Suprapubic skin (tissue), 4 donors: ENCODE measurements at regions not wholly inside any gene's neighbourhood (a gene's known extent, or its start where the extent isn't known, plus 50 kb on each side); places are given as distances from the start of the nearest gene placed in this dataset.

Source experiments
- DNase-seq, 2 donors: peaks; one replicate each; pipeline ENCODE4 v3.0.0-alpha.2; 2019; ENCODE audit warnings: low spot score in 2 of 2
- H3K27ac ChIP-seq: fragments of 200-600 bp; sonication (generic); one replicate; pipeline ENCODE4 v1.5.1; 2019
- H3K27me3 ChIP-seq: fragments of 200-600 bp; sonication (generic); one replicate; pipeline ENCODE4 v1.5.1; 2019
- H3K36me3 ChIP-seq: fragments of 200-600 bp; sonication (generic); one replicate; pipeline ENCODE4 v1.5.1; 2019
- H3K4me1 ChIP-seq: fragments of 200-600 bp; sonication (generic); one replicate; pipeline ENCODE4 v1.5.1; 2019
- H3K4me3 ChIP-seq: fragments of 200-600 bp; sonication (generic); one replicate; pipeline ENCODE4 v1.5.1; 2019; ENCODE audit warnings: mild to moderate bottlenecking
- H3K9me3 ChIP-seq: fragments of 200-600 bp; sonication (generic); one replicate; pipeline ENCODE4 v1.5.1; 2019
- EP300 ChIP-seq: sonication (generic); formaldehyde crosslinking; IDR thresholded peaks from one replicate; pipeline ENCODE4 v1.6.1; 2017; ENCODE audit warnings: antibody characterized with exemption
- POLR2A ChIP-seq, 2 donors: fragments of 450-650 bp; IDR thresholded peaks; one replicate each; pipeline ENCODE4 v1.6.1; 2017; ENCODE audit warnings: antibody characterized with exemption in 2 of 2, mild to moderate bottlenecking in 2 of 2, moderate library complexity in 2 of 2
- POLR2AphosphoS5 ChIP-seq, 3 donors: sonication (generic); formaldehyde crosslinking; IDR thresholded peaks; one replicate each; pipeline ENCODE4 v1.6.1; 2017; ENCODE audit warnings: antibody characterized with exemption in 3 of 3
- WGBS: methylation state at CpG from one replicate; pipeline ENCODE4 v1.1.5; 2018; 5-methylcytosine and 5-hydroxymethylcytosine counted together
- TF ChIP-seq, protein P1 (sequence below), 2 donors: fragments of 200-600 bp in 1 of 2; fragments of 450-650 bp in 1 of 2; sonication (generic) in 1 of 2; IDR thresholded peaks; one replicate each; pipeline ENCODE4 v1.5.1; 2016 to 2019; ENCODE audit warnings: antibody characterized with exemption in 2 of 2, mild to moderate bottlenecking in 1 of 2, moderate library complexity in 1 of 2

DNA sequence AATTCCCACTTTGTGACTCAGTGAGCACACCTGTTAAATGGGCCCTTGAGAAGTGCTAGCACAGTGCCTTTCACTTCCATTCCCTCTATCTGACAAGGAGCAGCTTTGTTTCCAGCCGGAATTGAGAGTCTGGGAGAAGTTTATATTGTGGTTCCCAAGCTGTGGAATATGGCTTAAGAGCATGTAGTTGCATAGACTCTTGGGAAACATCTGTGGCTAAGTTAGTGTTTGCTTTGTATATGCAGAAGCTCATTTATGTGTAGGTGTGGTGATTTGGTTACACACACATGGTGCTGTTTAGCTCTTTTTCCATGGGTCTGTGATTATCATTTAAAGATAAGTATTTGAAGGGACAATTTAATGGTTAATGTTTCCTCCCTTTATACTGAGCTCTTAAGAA is 110.5 kb upstream of the HMHB1 start:
- Histone ChIP-seq H3K36me3 (no peaks in the 10 kb centered on the region), H3K9me3 (no peaks in the 10 kb centered on the region), H3K27me3 (no peaks in the 10 kb centered on the region), H3K27ac (no peak overlapping the region), H3K4me1 (peaks cover 6% of the 10 kb centered on the region), H3K4me3 (no peak overlapping the region)
- TF ChIP-seq, protein P1, sequence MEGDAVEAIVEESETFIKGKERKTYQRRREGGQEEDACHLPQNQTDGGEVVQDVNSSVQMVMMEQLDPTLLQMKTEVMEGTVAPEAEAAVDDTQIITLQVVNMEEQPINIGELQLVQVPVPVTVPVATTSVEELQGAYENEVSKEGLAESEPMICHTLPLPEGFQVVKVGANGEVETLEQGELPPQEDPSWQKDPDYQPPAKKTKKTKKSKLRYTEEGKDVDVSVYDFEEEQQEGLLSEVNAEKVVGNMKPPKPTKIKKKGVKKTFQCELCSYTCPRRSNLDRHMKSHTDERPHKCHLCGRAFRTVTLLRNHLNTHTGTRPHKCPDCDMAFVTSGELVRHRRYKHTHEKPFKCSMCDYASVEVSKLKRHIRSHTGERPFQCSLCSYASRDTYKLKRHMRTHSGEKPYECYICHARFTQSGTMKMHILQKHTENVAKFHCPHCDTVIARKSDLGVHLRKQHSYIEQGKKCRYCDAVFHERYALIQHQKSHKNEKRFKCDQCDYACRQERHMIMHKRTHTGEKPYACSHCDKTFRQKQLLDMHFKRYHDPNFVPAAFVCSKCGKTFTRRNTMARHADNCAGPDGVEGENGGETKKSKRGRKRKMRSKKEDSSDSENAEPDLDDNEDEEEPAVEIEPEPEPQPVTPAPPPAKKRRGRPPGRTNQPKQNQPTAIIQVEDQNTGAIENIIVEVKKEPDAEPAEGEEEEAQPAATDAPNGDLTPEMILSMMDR (IDR thresholded peaks at IDR 0.05): no peak
- no peak for TF ChIP-seq POLR2AphosphoS5 (IDR thresholded peaks at IDR 0.05)
- no peak for TF ChIP-seq EP300
- TF ChIP-seq POLR2A (IDR thresholded peaks at IDR 0.05): no peak
- WGBS: 88% methylated on average over 1 of the region's 1 CpG
- DNase-seq: no peak

DNA sequence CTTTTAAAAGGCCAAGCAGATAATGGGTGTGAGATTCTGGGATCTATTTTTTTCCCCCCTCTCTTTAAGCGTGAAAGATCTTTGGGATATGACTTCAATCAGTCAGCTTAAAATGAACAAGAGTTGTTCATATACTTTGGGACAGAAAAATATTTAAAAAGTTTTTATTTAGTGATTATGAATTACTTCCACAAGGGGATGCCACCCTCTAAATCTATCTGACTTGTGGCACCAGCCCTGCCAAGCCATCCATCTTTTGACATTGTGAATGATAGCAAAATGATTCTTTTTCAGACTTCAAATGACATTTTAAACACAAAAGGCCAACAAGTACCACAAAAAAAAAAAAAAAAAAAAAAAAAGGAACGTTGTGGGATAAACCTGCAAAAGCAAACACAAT is 111.0 kb upstream of the HMHB1 start:
- DNase-seq: no peak
- peaks cover 6% of the 10 kb centered on the region for H3K4me1 ChIP-seq
- no peak overlapping the region for H3K27ac ChIP-seq
- 88% methylated on average over 2 of the region's 2 CpGs for WGBS
- no peak for TF ChIP-seq POLR2A (IDR thresholded peaks at IDR 0.05)
- TF ChIP-seq EP300: no peak
- TF ChIP-seq POLR2AphosphoS5 (IDR thresholded peaks at IDR 0.05): no peak
- TF ChIP-seq, protein P1 (IDR thresholded peaks at IDR 0.05): no peak
- H3K36me3 ChIP-seq: no peaks in the 10 kb centered on the region
- H3K4me3 ChIP-seq: no peak overlapping the region
- no peaks in the 10 kb centered on the region for H3K27me3 ChIP-seq
- H3K9me3 ChIP-seq: no peaks in the 10 kb centered on the region

DNA sequence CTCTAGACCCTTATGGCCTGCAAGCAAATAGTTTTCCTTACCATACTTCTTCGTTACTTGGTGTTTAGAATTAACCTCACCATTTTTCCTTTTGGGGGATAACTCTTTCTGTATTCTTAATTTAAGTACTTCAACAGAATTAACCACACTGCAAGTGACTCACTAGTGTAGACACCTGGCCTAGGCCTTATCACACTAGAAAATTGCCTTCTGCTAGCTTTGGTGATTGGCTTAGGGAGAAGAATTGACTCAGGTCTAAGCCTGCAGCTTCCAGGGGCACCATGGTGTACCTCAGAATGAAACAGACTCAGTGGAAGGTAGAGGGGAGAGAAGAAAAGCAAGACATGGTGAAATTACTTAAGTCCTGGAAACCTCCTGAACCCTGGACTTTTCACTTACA is 112.8 kb upstream of the HMHB1 start:
- WGBS: 95% methylated on average over 1 of the region's 1 CpG
- H3K4me1 ChIP-seq: peaks cover 6% of the 10 kb centered on the region
- no peak overlapping the region for H3K27ac ChIP-seq
- no peak for DNase-seq
- no peak overlapping the region for H3K4me3 ChIP-seq
- H3K36me3 ChIP-seq: no peaks in the 10 kb centered on the region
- TF ChIP-seq POLR2AphosphoS5 (IDR thresholded peaks at IDR 0.05) (no peak), EP300 (no peak), POLR2A (IDR thresholded peaks at IDR 0.05) (no peak)
- TF ChIP-seq, protein P1 (IDR thresholded peaks at IDR 0.05): no peak
- H3K27me3 ChIP-seq: no peaks in the 10 kb centered on the region
- no peaks in the 10 kb centered on the region for H3K9me3 ChIP-seq

DNA sequence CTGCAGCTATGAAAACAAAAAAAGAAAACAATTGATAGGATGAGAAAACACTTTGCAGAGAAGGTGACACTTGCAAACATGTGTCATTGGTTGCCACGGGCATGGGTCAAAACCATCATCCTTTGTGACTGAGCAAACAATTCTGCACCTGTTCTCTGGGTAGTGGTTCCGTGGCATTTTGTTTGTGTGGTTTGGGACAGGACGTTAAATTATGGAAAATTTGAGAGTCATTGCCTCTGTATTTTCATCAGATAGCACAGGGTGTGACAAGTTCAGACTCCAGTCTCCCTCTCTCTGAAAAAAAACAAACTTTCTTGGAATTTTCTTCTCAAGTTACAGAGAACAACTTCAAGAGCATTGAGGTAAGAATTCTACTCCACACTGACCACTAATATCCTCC is 113.4 kb upstream of the HMHB1 start:
- no peaks in the 10 kb centered on the region for H3K9me3 ChIP-seq
- no peak for DNase-seq
- 75% methylated on average over 3 of the region's 3 CpGs for WGBS
- no peak overlapping the region for H3K4me3 ChIP-seq
- H3K27me3 ChIP-seq: no peaks in the 10 kb centered on the region
- TF ChIP-seq POLR2AphosphoS5 (IDR thresholded peaks at IDR 0.05) (no peak), EP300 (no peak), POLR2A (IDR thresholded peaks at IDR 0.05) (no peak)
- TF ChIP-seq, protein P1 (IDR thresholded peaks at IDR 0.05): no peak
- H3K4me1 ChIP-seq: peaks cover 11% of the 10 kb centered on the region
- no peak overlapping the region for H3K27ac ChIP-seq
- no peaks in the 10 kb centered on the region for H3K36me3 ChIP-seq

DNA sequence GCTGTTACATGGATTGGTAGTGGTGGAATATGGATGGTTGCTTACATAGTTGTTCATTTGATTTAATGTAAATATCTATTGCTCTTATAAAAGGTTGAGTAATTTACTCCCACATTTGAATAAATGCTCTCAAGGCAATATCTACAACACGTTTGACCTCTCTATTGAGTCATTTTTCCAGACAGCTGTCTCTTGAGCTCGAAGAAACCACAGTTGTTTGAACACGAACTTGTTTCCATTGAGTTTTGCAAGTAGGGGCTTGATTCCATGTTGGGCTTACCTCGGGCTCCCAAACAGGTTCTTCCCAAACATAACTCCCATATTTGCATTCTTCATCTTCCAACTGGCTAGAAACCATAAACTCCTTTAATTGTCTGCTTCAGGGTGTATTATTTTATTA is 115.0 kb upstream of the HMHB1 start:
- WGBS: 58% methylated on average over 4 of the region's 4 CpGs
- DNase-seq: no peak

More for the DNA sequence above, 115.0 kb upstream of the HMHB1 start:
- Histone ChIP-seq H3K4me3 (no peak overlapping the region), H3K4me1 (peaks cover 16% of the 10 kb centered on the region), H3K27ac (no peak overlapping the region), H3K27me3 (no peaks in the 10 kb centered on the region), H3K36me3 (no peaks in the 10 kb centered on the region), H3K9me3 (no peaks in the 10 kb centered on the region)
- TF ChIP-seq POLR2AphosphoS5 (IDR thresholded peaks at IDR 0.05) (no peak), POLR2A (IDR thresholded peaks at IDR 0.05) (no peak), EP300 (no peak)
- TF ChIP-seq, protein P1 (IDR thresholded peaks at IDR 0.05): no peak
